HG03064 (cell line): ENCODE measurements at regions not wholly inside any gene's neighbourhood (a gene's known extent, or its start where the extent isn't known, plus 50 kb on each side); places are given as distances from the start of the nearest gene placed in this dataset.
"Not testable (repeated sequence)": the region's sequence is repeated elsewhere in the genome, so short reads cannot be mapped to it uniquely, and the experiment has no call there.

ENCODE experiments used
- ATAC-seq: cut with Tn5 transposase; IDR thresholded peaks from one replicate; pipeline ENCODE4 v1.9.1; 2021; ENCODE audit warnings: low read depth; ENCODE audit not compliant: unreplicated experiment

DNA sequence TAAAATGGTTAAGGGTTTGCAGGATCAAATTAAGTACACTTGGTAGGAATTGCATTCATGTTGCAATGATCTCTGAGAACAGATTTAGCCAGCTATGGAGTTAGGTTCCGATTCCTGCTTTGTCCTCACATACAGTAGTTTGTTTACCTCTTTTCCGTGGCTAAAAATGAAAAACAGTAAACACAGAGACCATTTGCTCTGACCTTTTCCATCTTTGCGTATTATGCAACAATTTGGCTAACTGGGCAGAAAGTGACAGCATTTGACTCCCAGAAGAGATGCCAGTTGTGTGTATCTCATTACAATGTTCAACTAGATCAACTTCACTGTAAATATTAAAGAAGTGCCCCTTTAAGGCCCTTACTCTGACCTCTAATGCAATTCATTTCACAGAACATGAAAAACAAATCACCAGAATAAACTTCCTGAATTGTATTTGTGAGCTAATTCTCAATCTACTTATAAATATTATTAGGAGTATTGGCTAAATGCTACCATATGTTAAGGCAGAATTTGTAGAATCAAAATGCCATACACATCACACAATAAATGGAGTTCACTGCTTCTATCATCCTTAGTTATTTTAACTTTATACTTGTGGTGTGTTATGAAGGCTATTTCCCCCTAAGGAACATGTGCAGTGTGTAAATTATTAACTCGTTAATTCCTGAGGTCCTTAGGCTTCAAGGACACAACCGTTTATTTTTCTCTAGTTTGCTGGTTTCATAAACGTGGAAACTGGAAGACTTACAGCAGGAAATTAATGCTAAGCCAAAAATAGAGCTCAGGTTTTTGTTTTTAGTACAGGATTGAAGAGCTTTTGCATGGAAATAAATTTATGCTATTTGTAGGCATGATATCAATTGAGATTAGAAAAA, 380.7 kb upstream of the CITED2 start:
- no peak for ATAC-seq

- ATAC-seq = no peak
Measured at GRCh38 chr6:139753198-139753861, 378.9 kb upstream of the CITED2 start.

DNA sequence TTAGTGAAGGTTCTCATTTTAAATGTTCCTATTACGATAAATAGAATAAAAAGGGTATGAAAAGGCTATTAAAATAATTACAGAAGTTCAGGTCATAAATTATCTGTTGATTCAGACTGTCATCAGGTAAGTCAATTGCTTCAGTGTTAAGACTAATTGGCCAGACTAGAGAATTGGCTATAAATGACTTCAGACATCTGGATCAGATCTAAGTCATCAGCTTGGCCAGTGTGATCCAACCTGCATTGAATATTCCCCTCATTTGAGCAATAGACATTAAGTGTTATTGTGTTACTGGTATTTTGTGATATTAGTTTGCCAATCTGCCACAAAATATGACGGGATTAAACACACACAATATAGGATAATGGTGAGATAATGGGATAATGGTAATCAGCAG, 377.6 kb upstream of the CITED2 start:
- no peak for ATAC-seq

- ATAC-seq = no peak
Measured at GRCh38 chr6:139751179-139751578, 376.7 kb upstream of the CITED2 start.

DNA sequence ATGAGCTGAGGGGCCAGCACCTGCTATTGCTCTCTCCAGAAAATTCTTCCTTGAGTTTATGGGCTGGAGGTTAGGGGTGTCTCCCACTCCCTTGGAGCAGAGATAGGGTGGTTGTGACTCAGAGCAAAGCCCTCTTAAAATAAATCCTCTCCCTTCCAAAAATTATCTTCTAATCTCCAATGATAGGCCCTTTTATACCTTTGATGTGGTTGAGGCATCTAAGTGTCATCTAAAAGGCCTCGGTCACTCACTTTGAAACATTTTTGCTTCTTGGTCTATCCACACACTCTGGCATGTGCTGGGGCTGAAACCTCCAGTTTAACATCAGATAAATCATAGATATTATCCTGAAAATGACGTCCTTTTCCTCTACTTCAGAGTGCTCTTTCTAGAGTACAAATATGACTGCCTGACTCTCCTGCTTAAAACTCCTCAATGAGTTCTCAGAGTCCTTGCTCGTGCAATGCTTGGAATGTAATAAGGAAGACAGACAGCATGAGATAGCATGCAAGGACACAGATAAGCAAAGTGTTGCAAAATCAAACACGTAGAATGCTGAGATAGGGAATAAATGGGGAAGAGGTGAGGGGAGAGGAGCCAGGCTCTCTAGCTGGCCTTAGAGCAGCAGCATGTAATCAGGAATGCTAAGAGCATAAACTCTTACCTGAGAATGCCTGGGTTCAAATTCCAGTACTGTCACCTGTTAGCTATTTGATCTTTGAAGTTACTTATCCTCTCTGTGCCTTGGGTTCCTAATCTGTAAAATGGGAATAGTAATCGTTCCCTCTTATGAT, 374.1 kb upstream of the CITED2 start:
- ATAC-seq = no peak

DNA sequence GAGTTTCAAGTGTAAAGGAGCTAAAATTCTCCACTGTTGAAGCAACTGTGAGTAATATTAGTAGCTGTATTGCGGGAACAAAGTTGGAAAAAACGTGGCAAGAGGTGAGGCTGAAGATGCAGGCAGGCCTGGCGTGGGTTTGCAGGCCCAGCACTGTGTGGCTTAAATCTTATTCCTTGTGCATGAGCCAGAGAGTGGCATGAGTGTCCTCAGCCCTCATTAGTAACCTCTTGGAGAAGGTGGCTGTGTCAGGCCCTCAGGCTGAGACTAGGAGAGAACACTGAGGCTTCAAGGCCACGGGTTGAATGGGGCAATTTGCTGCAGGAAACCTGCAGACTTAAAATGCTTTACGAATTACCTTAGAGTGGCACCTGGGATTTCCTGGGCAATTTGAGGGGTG, 372.7 kb upstream of the CITED2 start:
- no peak for ATAC-seq

DNA sequence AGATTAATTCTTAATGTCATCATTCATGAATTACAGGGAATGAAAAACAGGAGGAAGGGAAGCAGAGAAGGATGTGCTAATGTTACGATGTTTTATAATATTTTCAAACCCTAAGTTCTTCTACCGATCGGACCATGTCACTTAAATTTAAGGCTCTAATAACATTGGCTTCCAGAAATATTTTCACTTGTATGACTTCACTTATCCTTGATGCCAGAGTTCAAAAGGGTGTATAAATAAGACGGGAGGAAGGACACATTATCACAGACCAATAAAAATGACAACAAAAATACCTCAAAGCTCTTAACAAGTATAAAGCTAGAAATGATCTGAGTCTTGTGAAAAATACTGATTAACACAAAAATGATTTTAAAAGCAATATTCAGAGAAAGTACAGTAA, 370.4 kb upstream of the CITED2 start:
- no peak for ATAC-seq

GRCh38 chr6:139743664-139744437, 369.4 kb upstream of the CITED2 start:
- no peak for ATAC-seq

- no peak for ATAC-seq
Measured at GRCh38 chr6:139742671-139743070, 368.2 kb upstream of the CITED2 start.

DNA sequence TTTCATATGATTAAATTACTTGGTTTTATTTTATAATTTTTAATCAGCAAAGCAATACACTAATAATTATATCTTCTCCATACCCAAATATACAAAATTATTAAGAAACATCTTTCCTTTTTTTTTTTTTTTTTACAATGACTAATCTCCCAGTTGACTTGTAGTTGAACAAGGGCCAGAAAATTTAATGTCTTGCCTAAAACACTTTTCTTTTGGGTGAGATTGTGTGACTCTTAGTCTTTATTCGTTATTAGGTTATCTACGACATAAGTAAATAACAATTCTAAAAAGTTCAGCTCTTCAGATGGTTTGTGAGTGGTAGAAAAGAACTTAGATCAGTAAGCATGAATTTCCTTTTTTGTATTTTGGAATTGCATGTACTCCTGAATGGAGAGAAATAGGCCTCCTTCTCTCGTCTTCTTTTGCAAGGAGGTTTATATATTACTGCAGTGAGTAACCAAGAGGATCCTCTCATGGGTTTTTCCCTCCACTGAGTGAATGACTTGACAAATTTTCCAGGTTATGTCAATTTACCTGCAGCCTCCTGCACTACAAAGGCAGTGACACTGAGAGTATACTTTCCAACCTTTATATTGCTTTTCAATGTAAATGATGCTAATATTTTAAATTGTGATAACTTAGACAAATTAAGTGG, 364.5 kb upstream of the CITED2 start:
- no peak for ATAC-seq

DNA sequence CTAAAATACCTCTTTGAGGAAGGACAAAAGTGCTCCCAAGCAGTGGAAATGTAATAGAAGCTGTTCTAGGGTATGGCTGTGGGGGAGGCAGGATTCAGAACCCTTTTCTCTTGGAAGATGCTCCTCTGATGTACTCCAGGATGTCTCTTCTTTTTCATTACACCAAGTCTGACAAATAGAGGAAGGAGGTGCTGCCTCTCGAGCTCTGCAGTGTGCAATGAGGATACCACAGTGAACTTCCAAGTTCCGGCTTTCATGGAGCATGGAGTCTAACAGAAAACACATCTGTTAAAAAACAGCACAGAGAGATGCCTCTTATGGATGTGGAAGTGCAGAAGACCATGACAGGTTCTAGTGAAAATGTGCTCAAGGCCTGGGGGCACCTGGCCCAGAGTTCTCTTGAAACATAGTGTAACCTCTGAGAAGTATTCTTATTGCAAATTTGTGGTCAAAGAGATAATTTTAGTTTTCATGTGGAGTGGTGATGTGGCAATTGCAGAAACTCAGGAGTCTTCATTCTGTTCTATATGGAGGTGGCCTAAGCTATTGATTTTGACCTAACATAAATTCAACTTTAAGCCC, 362.0 kb upstream of the CITED2 start:
- ATAC-seq = peak; percentile 75

GRCh38 chr6:139732451-139732850, 358.0 kb upstream of the CITED2 start:
- ATAC-seq = no peak

DNA sequence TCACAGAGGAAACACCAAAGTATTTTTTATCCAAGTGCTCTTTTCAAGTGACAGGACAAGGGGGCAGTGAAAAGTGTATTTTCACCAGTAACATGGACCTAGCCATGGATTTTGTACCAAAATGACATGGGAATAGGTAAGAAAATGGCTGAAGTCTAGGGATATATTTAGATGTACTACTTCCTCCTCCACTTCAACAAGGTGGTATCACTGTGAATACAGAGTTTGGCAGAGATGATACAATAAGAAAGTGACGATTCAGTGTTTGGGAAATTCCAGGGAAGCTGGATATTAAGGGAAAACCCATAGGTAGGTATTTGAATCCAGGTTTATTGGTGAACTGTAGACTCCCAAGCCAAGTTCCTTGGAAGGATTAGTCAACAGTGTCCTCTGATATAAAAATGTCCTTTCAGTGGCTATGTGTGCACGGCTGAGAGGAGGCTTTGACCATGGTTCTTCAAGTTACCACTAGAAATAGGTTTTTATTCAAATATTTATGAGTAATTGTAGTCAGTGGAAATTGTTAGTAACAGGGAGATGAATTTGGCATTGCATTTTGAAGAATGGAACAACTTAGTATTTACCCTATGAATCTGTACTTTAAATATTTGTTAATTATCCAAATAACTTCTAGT, 356.0 kb upstream of the CITED2 start:
- ATAC-seq = no peak

GRCh38 chr6:139728876-139729427, 354.5 kb upstream of the CITED2 start:
- no peak for ATAC-seq

GRCh38 chr6:139726272-139726671, 351.8 kb upstream of the CITED2 start:
- not testable (repeated sequence) for ATAC-seq

DNA sequence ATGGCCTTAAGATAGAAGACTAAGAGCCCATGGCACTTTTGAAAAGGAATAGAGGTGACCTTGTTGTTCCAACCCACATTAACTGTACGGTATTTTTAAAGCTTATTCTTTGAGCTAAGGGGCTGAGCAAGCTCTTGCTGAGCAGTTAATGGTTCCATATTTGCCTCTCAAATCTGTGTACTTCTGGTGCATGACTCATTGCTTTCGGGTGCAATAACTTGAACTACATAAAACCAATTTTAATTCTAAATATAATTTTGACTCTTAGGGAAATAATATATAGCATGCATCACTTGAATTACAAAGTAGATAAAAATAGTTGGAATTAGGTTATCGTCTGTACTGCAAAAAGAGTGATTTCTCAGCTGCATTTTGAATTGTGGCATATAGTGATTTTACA, 348.1 kb upstream of the CITED2 start:
- no peak for ATAC-seq

- no peak for ATAC-seq
Measured at GRCh38 chr6:139721954-139722353, 347.5 kb upstream of the CITED2 start.

DNA sequence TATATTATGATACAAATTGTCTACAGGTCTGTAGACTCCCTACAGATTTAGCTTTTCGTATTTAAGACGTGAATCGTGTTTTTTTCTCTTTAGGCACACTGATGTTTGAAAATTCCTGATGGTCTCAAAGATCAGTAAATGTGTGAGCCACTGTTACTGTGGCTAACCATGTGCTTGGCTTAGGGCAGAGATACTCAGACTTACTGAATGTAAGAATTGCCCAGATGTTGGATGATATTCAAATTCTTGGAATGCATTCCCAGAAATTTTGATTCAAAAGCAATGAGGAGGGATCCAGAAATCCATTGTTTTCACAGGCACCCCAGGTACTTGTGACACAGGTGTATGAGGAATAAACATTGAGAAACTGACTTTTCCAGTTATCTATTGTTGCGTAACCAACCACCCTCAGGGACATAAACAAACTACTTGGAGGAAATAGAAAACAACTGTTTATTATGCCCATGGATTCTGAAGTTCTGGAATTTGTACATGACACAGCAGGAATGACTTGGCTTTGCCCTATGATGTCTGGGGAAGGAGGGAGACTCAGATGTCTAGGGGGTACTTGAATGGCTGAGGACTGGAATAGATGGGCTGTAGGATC, 339.6 kb upstream of the CITED2 start:
- ATAC-seq = no peak
